Endometrium (tissue), 2 donors: ENCODE measurements at regions not wholly inside any gene's neighbourhood (a gene's known extent, or its start where the extent isn't known, plus 50 kb on each side); places are given as distances from the start of the nearest gene placed in this dataset.

ENCODE experiments used
- FAIRE-seq: peaks from 2 replicates; lab custom pipeline; 2012; peaks lifted over from hg19 to GRCh38; lab: Jason Lieb, UNC
- donor health status: control.
- donor health status: control.

- no peak for FAIRE-seq
These were observed 503.8 kb downstream of the NXPH1 start for GRCh38 chr7:8937204-8937603.

GRCh38 chr7:8938044-8938805 lies 504.8 kb downstream of the NXPH1 start:
- FAIRE-seq, result no peak

- FAIRE-seq, result no peak
These were observed 506.0 kb downstream of the NXPH1 start for GRCh38 chr7:8939446-8939845.

- FAIRE-seq, result no peak
These were observed 530.3 kb downstream of the NXPH1 start for GRCh38 chr7:8963722-8964121.

- no peak for FAIRE-seq
These were observed 531.8 kb downstream of the NXPH1 start for GRCh38 chr7:8965177-8965576.

- FAIRE-seq, result no peak
These were observed 540.2 kb downstream of the NXPH1 start for GRCh38 chr7:8973601-8974000.

- no peak for FAIRE-seq
These were observed 542.3 kb downstream of the NXPH1 start for GRCh38 chr7:8975681-8976080.

- FAIRE-seq, result no peak
These were observed 549.1 kb downstream of the NXPH1 start for GRCh38 chr7:8982338-8982992.

- no peak for FAIRE-seq
These were observed 551.8 kb downstream of the NXPH1 start for GRCh38 chr7:8985255-8985654.

GRCh38 chr7:8988267-8988666 lies 554.9 kb downstream of the NXPH1 start:
- FAIRE-seq, result no peak

- FAIRE-seq, result no peak
These were observed 557.8 kb downstream of the NXPH1 start for GRCh38 chr7:8991159-8991558.

- FAIRE-seq, result no peak
These were observed 565.4 kb downstream of the NXPH1 start for GRCh38 chr7:8998762-8999161.

- FAIRE-seq, result no peak
These were observed 580.5 kb downstream of the NXPH1 start for GRCh38 chr7:9013940-9014339.

GRCh38 chr7:9017286-9017685 lies 583.9 kb downstream of the NXPH1 start:
- FAIRE-seq, result no peak

- no peak for FAIRE-seq
These were observed 589.0 kb downstream of the NXPH1 start for GRCh38 chr7:9022456-9022855.

- FAIRE-seq, result no peak
These were observed 590.4 kb downstream of the NXPH1 start for GRCh38 chr7:9023675-9024294.

- FAIRE-seq, result no peak
These were observed 592.7 kb downstream of the NXPH1 start for GRCh38 chr7:9026121-9026520.

GRCh38 chr7:9028012-9028411 lies 594.6 kb downstream of the NXPH1 start:
- FAIRE-seq, result no peak

GRCh38 chr7:9029681-9030530 lies 596.5 kb downstream of the NXPH1 start:
- FAIRE-seq, result no peak

- FAIRE-seq, result no peak
These were observed 597.6 kb downstream of the NXPH1 start for GRCh38 chr7:9030976-9031375.

- no peak for FAIRE-seq
These were observed 598.0 kb downstream of the NXPH1 start for GRCh38 chr7:9031386-9031785.

GRCh38 chr7:9036080-9036479 lies 602.7 kb downstream of the NXPH1 start:
- no peak for FAIRE-seq
